ENCODE measurements at regions not wholly inside any gene's neighbourhood (a gene's known extent, or its start where the extent isn't known, plus 50 kb on each side); places are given as distances from the start of the nearest gene placed in this dataset.

DNA sequence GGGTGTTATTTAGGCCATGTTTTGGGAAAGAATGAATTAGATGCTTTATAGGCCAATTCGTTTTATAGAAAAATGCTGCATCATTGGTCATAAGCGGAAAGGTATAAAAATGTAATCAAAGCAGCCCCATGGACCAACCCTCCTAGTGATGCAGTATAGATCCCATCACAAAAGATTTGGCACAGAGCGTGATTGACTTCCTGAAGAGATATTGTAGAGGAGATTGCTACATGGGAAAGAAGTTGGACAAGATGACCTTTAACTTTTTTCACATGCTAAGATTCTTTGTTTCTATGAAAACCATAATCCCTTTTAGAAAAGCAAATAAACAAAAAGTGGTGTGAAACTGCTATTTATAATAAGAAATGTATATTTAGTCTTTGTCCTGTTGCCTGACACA lies 136.5 kb upstream of the FNDC3A start:
- H3K36me3 ChIP-seq (ENCODE audit: control insufficient read depth in 1 of 2, insufficient read depth in 2 of 2, low read length in 2 of 2) = no peaks in the 10 kb centered on the region
- no peak overlapping the region for H4K91ac ChIP-seq (ENCODE audit: low read depth, low read length)
- no peak overlapping the region for H3K27ac ChIP-seq (ENCODE audit: low read depth, low read length)
- no peak overlapping the region for H2BK12ac ChIP-seq (ENCODE audit: low read length)
- H3K4me2 ChIP-seq (ENCODE audit: low read length) = no peak overlapping the region
- no peak overlapping the region for H3K23ac ChIP-seq (ENCODE audit: low read length)
- no peak for DNase-seq
- H3K4me3 ChIP-seq (ENCODE audit: low read depth, low read length) = no peak overlapping the region
- no CpG with 5 or more reads among the region's 3 CpGs for WGBS (ENCODE audit: extremely low coverage, insufficient coverage, insufficient read length)
- H4K8ac ChIP-seq (ENCODE audit: low read depth, low read length) = no peak overlapping the region
- H3K4me1 ChIP-seq (ENCODE audit: control insufficient read depth in 1 of 2, insufficient read depth in 2 of 2, low read length in 2 of 2) = no peaks in the 10 kb centered on the region
- H3K14ac ChIP-seq (ENCODE audit: low read length) = no peak overlapping the region
- H3K18ac ChIP-seq (ENCODE audit: low read length) = no peak overlapping the region
- no peak overlapping the region for H2AFZ ChIP-seq (ENCODE audit: insufficient read depth, low read length, poor library complexity)
- no peak overlapping the region for H3K9ac ChIP-seq (ENCODE audit: low read length)
- no peaks in the 10 kb centered on the region for H3K79me2 ChIP-seq (ENCODE audit: control insufficient read depth, insufficient read depth, low read length, poor library complexity)
- no peaks in the 10 kb centered on the region for H3K9me3 ChIP-seq (ENCODE audit: insufficient read depth, low read depth, low read length)
- no peak overlapping the region for H2BK5ac ChIP-seq (ENCODE audit: low read depth, low read length, poor library complexity)
- no peak overlapping the region for H2AK5ac ChIP-seq (ENCODE audit: low read length)
- H3K27me3 ChIP-seq (ENCODE audit: insufficient read depth, low read length) = no peaks in the 10 kb centered on the region
- H3K79me1 ChIP-seq (ENCODE audit: low read length) = no peaks in the 10 kb centered on the region
- no peak overlapping the region for H4K12ac ChIP-seq (ENCODE audit: low read depth, low read length)
- H2BK120ac ChIP-seq (ENCODE audit: insufficient read depth, low read length, poor library complexity) = no peak overlapping the region
- no peak overlapping the region for H3K4ac ChIP-seq (ENCODE audit: low read depth, low read length)

DNA sequence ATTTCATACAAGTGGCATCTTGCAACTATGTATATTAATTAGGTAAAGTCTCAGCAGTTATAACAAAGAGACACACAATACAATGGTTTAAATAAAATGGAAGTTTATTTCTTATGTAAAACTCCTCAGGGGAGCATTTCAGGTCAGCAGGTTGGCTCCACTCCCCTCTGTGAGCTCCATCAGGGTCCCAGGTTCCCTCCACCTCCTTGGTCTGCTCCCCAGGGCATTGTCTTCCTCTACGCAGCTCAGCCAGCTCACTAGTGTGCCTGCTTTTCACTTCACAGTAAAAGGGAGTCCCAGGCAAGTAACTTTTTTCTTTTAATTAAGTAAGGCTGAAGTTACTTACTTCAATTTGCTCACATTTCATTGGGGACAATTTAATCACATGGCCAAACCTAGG lies 135.3 kb upstream of the FNDC3A start:
- H2BK120ac ChIP-seq (ENCODE audit: insufficient read depth, low read length, poor library complexity) = no peak overlapping the region
- H3K9me3 ChIP-seq (ENCODE audit: insufficient read depth, low read depth, low read length) = no peaks in the 10 kb centered on the region
- no peak overlapping the region for H3K23ac ChIP-seq (ENCODE audit: low read length)
- H2BK12ac ChIP-seq (ENCODE audit: low read length) = no peak overlapping the region
- no peak overlapping the region for H2AK5ac ChIP-seq (ENCODE audit: low read length)
- H4K8ac ChIP-seq (ENCODE audit: low read depth, low read length) = no peak overlapping the region
- no peaks in the 10 kb centered on the region for H3K36me3 ChIP-seq (ENCODE audit: control insufficient read depth in 1 of 2, insufficient read depth in 2 of 2, low read length in 2 of 2)
- no peak overlapping the region for H3K27ac ChIP-seq (ENCODE audit: low read depth, low read length)
- H3K9ac ChIP-seq (ENCODE audit: low read length) = no peak overlapping the region
- DNase-seq = no peak
- no peak overlapping the region for H2AFZ ChIP-seq (ENCODE audit: insufficient read depth, low read length, poor library complexity)
- H3K79me1 ChIP-seq (ENCODE audit: low read length) = no peaks in the 10 kb centered on the region
- H3K4ac ChIP-seq (ENCODE audit: low read depth, low read length) = no peak overlapping the region
- no peak overlapping the region for H4K12ac ChIP-seq (ENCODE audit: low read depth, low read length)
- H3K18ac ChIP-seq (ENCODE audit: low read length) = no peak overlapping the region
- H3K27me3 ChIP-seq (ENCODE audit: insufficient read depth, low read length) = no peaks in the 10 kb centered on the region
- no peak overlapping the region for H3K4me3 ChIP-seq (ENCODE audit: low read depth, low read length)
- H3K4me1 ChIP-seq (ENCODE audit: control insufficient read depth in 1 of 2, insufficient read depth in 2 of 2, low read length in 2 of 2) = no peaks in the 10 kb centered on the region
- WGBS (ENCODE audit: extremely low coverage, insufficient coverage, insufficient read length) = no CpG with 5 or more reads among the region's 1 CpG
- H3K14ac ChIP-seq (ENCODE audit: low read length) = no peak overlapping the region
- H3K79me2 ChIP-seq (ENCODE audit: control insufficient read depth, insufficient read depth, low read length, poor library complexity) = no peaks in the 10 kb centered on the region
- no peak overlapping the region for H3K4me2 ChIP-seq (ENCODE audit: low read length)
- H4K91ac ChIP-seq (ENCODE audit: low read depth, low read length) = no peak overlapping the region
- H2BK5ac ChIP-seq (ENCODE audit: low read depth, low read length, poor library complexity) = no peak overlapping the region

DNA sequence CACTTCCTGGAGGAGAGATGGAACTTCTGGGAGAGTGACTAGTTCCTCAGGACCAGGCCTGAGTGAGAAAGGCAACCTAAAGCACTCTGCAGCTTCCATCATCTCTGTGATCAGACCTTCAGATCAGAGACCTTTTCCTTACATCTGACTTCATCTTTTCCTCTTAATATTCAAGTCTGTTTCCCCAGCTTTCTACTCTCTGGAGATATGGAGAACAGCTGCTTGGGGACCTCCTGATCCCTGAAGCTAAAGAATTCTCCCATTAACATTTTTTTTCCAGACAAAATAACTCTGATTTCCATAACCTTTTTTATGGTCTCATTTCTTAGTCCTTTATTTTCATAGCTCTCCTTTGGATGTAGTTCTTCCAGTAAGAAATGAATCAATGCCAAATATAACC lies 133.4 kb upstream of the FNDC3A start:
- H2BK5ac ChIP-seq (ENCODE audit: low read depth, low read length, poor library complexity) = no peak overlapping the region

DNA sequence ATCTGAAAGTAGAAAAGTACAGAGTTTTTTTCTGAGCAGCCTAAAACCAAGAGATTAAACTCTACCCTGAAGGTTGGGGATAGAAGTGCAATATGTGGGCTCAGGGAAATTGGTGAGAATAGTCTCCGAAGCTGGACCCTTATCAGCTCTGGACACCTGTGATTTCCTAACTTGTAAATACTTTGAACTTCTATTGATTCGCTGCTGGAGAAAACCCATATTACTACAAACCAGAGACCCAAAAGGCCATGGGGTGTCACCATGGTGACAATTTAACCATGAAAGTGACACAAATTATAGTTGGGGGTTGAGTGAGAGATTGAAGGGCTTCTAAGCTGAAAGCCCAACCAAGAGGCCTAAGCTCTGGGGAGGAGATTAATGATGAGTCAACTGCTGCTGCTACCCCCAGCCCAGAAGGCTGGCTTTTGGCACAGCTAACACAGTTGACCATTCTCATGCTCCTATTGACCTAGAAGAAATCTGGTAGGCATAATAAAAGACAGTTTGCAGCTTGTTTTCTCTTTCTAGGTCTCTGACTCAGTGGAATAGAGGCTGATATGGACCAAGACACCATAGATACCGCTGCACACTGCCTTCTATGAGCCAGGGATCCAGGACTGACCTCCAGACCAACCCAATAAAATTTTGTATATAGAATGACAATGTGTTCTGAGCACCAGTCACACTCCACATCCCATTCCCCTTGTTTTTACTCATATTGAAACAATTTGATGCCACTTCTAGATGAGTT lies 131.9 kb upstream of the FNDC3A start:
- no peak overlapping the region for H3K27ac ChIP-seq (ENCODE audit: low read depth, low read length)
- H3K4me3 ChIP-seq (ENCODE audit: low read depth, low read length) = no peak overlapping the region
- no peak overlapping the region for H3K4ac ChIP-seq (ENCODE audit: low read depth, low read length)
- no peak overlapping the region for H3K4me2 ChIP-seq (ENCODE audit: low read length)
- H3K9me3 ChIP-seq (ENCODE audit: insufficient read depth, low read depth, low read length) = no peaks in the 10 kb centered on the region
- no peak overlapping the region for H4K12ac ChIP-seq (ENCODE audit: low read depth, low read length)
- H4K8ac ChIP-seq (ENCODE audit: low read depth, low read length) = no peak overlapping the region
- no peak overlapping the region for H2BK5ac ChIP-seq (ENCODE audit: low read depth, low read length, poor library complexity)
- no peak overlapping the region for H3K23ac ChIP-seq (ENCODE audit: low read length)
- no peak overlapping the region for H2BK12ac ChIP-seq (ENCODE audit: low read length)
- no peak overlapping the region for H3K18ac ChIP-seq (ENCODE audit: low read length)
- no peak overlapping the region for H3K14ac ChIP-seq (ENCODE audit: low read length)
- H2AK5ac ChIP-seq (ENCODE audit: low read length) = no peak overlapping the region
- no peaks in the 10 kb centered on the region for H3K79me2 ChIP-seq (ENCODE audit: control insufficient read depth, insufficient read depth, low read length, poor library complexity)
- H3K27me3 ChIP-seq (ENCODE audit: insufficient read depth, low read length) = no peaks in the 10 kb centered on the region
- no peak overlapping the region for H4K91ac ChIP-seq (ENCODE audit: low read depth, low read length)
- DNase-seq = no peak
- H3K4me1 ChIP-seq (ENCODE audit: control insufficient read depth in 1 of 2, insufficient read depth in 2 of 2, low read length in 2 of 2) = no peaks in the 10 kb centered on the region
- no peaks in the 10 kb centered on the region for H3K79me1 ChIP-seq (ENCODE audit: low read length)
- H3K36me3 ChIP-seq (ENCODE audit: control insufficient read depth in 1 of 2, insufficient read depth in 2 of 2, low read length in 2 of 2) = no peaks in the 10 kb centered on the region
- H3K9ac ChIP-seq (ENCODE audit: low read length) = no peak overlapping the region
- no peak overlapping the region for H2AFZ ChIP-seq (ENCODE audit: insufficient read depth, low read length, poor library complexity)
- no CpG with 5 or more reads among the region's 3 CpGs for WGBS (ENCODE audit: extremely low coverage, insufficient coverage, insufficient read length)
- no peak overlapping the region for H2BK120ac ChIP-seq (ENCODE audit: insufficient read depth, low read length, poor library complexity)

More for the DNA sequence above, 133.4 kb upstream of the FNDC3A start:
- Histone ChIP-seq H3K18ac (ENCODE audit: low read length) (no peak overlapping the region), H2AK5ac (ENCODE audit: low read length) (no peak overlapping the region), H2BK120ac (ENCODE audit: insufficient read depth, low read length, poor library complexity) (no peak overlapping the region), H4K8ac (ENCODE audit: low read depth, low read length) (no peak overlapping the region), H4K12ac (ENCODE audit: low read depth, low read length) (no peak overlapping the region), H3K14ac (ENCODE audit: low read length) (no peak overlapping the region), H3K79me1 (ENCODE audit: low read length) (no peaks in the 10 kb centered on the region), H3K4ac (ENCODE audit: low read depth, low read length) (no peak overlapping the region), H3K36me3 (ENCODE audit: control insufficient read depth in 1 of 2, insufficient read depth in 2 of 2, low read length in 2 of 2) (no peaks in the 10 kb centered on the region), H3K4me1 (ENCODE audit: control insufficient read depth in 1 of 2, insufficient read depth in 2 of 2, low read length in 2 of 2) (no peaks in the 10 kb centered on the region), H4K91ac (ENCODE audit: low read depth, low read length) (no peak overlapping the region), H3K4me3 (ENCODE audit: low read depth, low read length) (no peak overlapping the region), H3K9ac (ENCODE audit: low read length) (no peak overlapping the region), H3K23ac (ENCODE audit: low read length) (no peak overlapping the region), H3K27ac (ENCODE audit: low read depth, low read length) (no peak overlapping the region), H3K9me3 (ENCODE audit: insufficient read depth, low read depth, low read length) (no peaks in the 10 kb centered on the region), H2BK12ac (ENCODE audit: low read length) (no peak overlapping the region), H3K27me3 (ENCODE audit: insufficient read depth, low read length) (no peaks in the 10 kb centered on the region), H3K4me2 (ENCODE audit: low read length) (no peak overlapping the region), H3K79me2 (ENCODE audit: control insufficient read depth, insufficient read depth, low read length, poor library complexity) (no peaks in the 10 kb centered on the region), H2AFZ (ENCODE audit: insufficient read depth, low read length, poor library complexity) (no peak overlapping the region)
- no peak for DNase-seq
